ENCODE measurements at regions not wholly inside any gene's neighbourhood (a gene's known extent, or its start where the extent isn't known, plus 50 kb on each side); places are given as distances from the start of the nearest gene placed in this dataset.

DNA sequence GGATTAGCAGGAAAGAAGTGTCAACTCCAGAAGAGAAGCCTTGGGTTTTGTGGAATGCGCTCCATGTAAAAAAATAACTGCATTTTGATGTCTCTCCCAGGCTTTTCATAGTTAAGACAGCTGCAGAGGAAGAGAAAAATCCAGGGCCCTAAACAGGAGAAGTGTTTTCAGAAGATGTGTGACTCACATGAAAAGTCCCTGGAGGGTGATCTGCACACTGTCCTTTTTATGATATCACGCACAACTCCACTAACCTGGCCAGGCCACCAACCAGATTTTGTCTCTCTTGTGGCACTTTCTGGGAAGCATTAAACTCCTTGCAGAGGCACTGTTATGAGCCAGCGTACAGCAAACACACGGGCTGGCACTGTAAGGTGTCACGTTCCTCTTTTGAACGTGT is 267.3 kb downstream of the FGF9 start:
- DNase-seq (ENCODE audit: low spot score) (no peak), ATAC-seq (no peak)
- Histone ChIP-seq H3F3A (replicated peaks; ENCODE audit: low read depth) (no peaks in the 10 kb centered on the region), H3K9me2 (ENCODE audit: insufficient read depth) (peaks cover 27% of the 10 kb centered on the region), H3K4me1 (ENCODE audit: insufficient read depth) (no peaks in the 10 kb centered on the region), H3K4me3 (no peak overlapping the region), H3K27ac (ENCODE audit: low read depth) (no peak overlapping the region), H3K27me3 (ENCODE audit: insufficient read depth) (no peaks in the 10 kb centered on the region), H3K79me2 (replicated peaks; ENCODE audit: insufficient read depth) (no peaks in the 10 kb centered on the region), H3K4me2 (no peak overlapping the region), H3K36me3 (ENCODE audit: insufficient read depth) (no peaks in the 10 kb centered on the region), H4K20me1 (replicated peaks; ENCODE audit: insufficient read depth) (no peaks in the 10 kb centered on the region), H2AFZ (no peak overlapping the region)
- H3K36me3 Mint-ChIP-seq (ENCODE audit: low read depth) = peaks cover 3% of the 10 kb centered on the region; the same call in 2 of the 3 replicates
- no peak overlapping the region for H3K4me3 Mint-ChIP-seq
- peaks cover 12% of the 10 kb centered on the region for H3K9me3 Mint-ChIP-seq
- H3K27me3 Mint-ChIP-seq (ENCODE audit: insufficient read depth, low read depth, poor library complexity) = no peaks in the 10 kb centered on the region
- H3K27ac Mint-ChIP-seq = no peak overlapping the region
- H3K4me1 Mint-ChIP-seq = no peaks in the 10 kb centered on the region
- TF ChIP-seq, protein P1, sequence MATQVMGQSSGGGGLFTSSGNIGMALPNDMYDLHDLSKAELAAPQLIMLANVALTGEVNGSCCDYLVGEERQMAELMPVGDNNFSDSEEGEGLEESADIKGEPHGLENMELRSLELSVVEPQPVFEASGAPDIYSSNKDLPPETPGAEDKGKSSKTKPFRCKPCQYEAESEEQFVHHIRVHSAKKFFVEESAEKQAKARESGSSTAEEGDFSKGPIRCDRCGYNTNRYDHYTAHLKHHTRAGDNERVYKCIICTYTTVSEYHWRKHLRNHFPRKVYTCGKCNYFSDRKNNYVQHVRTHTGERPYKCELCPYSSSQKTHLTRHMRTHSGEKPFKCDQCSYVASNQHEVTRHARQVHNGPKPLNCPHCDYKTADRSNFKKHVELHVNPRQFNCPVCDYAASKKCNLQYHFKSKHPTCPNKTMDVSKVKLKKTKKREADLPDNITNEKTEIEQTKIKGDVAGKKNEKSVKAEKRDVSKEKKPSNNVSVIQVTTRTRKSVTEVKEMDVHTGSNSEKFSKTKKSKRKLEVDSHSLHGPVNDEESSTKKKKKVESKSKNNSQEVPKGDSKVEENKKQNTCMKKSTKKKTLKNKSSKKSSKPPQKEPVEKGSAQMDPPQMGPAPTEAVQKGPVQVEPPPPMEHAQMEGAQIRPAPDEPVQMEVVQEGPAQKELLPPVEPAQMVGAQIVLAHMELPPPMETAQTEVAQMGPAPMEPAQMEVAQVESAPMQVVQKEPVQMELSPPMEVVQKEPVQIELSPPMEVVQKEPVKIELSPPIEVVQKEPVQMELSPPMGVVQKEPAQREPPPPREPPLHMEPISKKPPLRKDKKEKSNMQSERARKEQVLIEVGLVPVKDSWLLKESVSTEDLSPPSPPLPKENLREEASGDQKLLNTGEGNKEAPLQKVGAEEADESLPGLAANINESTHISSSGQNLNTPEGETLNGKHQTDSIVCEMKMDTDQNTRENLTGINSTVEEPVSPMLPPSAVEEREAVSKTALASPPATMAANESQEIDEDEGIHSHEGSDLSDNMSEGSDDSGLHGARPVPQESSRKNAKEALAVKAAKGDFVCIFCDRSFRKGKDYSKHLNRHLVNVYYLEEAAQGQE (IDR thresholded peaks at IDR 0.05; ENCODE audit: unreplicated experiment) = no peak
- TF ChIP-seq NANOG (IDR thresholded peaks at IDR 0.05; ENCODE audit: borderline replicate concordance) (no peak), EZH2 (IDR thresholded peaks at IDR 0.05; ENCODE audit: low read depth, unreplicated experiment) (no peak), STAT1 (IDR thresholded peaks at IDR 0.05; ENCODE audit: unreplicated experiment) (no peak)

DNA sequence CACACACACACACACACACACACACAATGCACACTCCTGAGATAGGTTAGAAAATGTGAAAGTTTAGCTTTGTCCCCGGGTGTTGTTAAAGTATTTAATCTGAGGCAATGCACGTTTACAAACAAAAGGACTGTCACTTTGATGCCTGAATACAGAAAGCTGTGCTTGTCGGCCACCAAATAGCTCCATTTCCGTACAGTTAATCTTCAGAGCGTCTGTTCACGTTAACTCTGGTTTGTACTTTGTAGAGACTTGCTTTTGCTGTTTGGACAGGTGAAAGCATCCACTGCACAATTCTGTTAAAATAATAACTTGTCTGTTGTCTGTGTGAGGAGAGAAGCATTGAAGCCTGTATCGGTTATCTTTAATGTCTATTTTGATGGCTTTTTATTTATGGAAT is 267.8 kb downstream of the FGF9 start:
- no peak for ATAC-seq
- Histone ChIP-seq H3K4me3 (no peak overlapping the region), H3K79me2 (replicated peaks; ENCODE audit: insufficient read depth) (no peaks in the 10 kb centered on the region), H3K4me2 (no peak overlapping the region), H3F3A (replicated peaks; ENCODE audit: low read depth) (no peaks in the 10 kb centered on the region), H4K20me1 (replicated peaks; ENCODE audit: insufficient read depth) (no peaks in the 10 kb centered on the region), H2AFZ (no peak overlapping the region), H3K4me1 (ENCODE audit: insufficient read depth) (no peaks in the 10 kb centered on the region), H3K9me2 (ENCODE audit: insufficient read depth) (peaks cover 26% of the 10 kb centered on the region), H3K27me3 (ENCODE audit: insufficient read depth) (no peaks in the 10 kb centered on the region), H3K36me3 (ENCODE audit: insufficient read depth) (no peaks in the 10 kb centered on the region), H3K27ac (ENCODE audit: low read depth) (no peak overlapping the region)
- no peaks in the 10 kb centered on the region for H3K27me3 Mint-ChIP-seq (ENCODE audit: insufficient read depth, low read depth, poor library complexity)
- H3K4me3 Mint-ChIP-seq = no peak overlapping the region
- H3K9me3 Mint-ChIP-seq = peaks cover 16% of the 10 kb centered on the region
- no peaks in the 10 kb centered on the region for H3K4me1 Mint-ChIP-seq
- no peak overlapping the region for H3K27ac Mint-ChIP-seq
- H3K36me3 Mint-ChIP-seq (ENCODE audit: low read depth) = peaks cover 8% of the 10 kb centered on the region; the same call in 2 of the 3 replicates
- no peak for DNase-seq (ENCODE audit: low spot score)
- TF ChIP-seq NANOG (IDR thresholded peaks at IDR 0.05; ENCODE audit: borderline replicate concordance) (no peak), ZNF114 (CRISPR knock-in tag; IDR thresholded peaks at IDR 0.05) (no peak), CREB1 (CRISPR knock-in tag; IDR thresholded peaks at IDR 0.05; ENCODE audit: low read depth) (no peak), POLR2AphosphoS5 (IDR thresholded peaks at IDR 0.05; ENCODE audit: low read depth) (no peak)
- TF ChIP-seq, protein P2, sequence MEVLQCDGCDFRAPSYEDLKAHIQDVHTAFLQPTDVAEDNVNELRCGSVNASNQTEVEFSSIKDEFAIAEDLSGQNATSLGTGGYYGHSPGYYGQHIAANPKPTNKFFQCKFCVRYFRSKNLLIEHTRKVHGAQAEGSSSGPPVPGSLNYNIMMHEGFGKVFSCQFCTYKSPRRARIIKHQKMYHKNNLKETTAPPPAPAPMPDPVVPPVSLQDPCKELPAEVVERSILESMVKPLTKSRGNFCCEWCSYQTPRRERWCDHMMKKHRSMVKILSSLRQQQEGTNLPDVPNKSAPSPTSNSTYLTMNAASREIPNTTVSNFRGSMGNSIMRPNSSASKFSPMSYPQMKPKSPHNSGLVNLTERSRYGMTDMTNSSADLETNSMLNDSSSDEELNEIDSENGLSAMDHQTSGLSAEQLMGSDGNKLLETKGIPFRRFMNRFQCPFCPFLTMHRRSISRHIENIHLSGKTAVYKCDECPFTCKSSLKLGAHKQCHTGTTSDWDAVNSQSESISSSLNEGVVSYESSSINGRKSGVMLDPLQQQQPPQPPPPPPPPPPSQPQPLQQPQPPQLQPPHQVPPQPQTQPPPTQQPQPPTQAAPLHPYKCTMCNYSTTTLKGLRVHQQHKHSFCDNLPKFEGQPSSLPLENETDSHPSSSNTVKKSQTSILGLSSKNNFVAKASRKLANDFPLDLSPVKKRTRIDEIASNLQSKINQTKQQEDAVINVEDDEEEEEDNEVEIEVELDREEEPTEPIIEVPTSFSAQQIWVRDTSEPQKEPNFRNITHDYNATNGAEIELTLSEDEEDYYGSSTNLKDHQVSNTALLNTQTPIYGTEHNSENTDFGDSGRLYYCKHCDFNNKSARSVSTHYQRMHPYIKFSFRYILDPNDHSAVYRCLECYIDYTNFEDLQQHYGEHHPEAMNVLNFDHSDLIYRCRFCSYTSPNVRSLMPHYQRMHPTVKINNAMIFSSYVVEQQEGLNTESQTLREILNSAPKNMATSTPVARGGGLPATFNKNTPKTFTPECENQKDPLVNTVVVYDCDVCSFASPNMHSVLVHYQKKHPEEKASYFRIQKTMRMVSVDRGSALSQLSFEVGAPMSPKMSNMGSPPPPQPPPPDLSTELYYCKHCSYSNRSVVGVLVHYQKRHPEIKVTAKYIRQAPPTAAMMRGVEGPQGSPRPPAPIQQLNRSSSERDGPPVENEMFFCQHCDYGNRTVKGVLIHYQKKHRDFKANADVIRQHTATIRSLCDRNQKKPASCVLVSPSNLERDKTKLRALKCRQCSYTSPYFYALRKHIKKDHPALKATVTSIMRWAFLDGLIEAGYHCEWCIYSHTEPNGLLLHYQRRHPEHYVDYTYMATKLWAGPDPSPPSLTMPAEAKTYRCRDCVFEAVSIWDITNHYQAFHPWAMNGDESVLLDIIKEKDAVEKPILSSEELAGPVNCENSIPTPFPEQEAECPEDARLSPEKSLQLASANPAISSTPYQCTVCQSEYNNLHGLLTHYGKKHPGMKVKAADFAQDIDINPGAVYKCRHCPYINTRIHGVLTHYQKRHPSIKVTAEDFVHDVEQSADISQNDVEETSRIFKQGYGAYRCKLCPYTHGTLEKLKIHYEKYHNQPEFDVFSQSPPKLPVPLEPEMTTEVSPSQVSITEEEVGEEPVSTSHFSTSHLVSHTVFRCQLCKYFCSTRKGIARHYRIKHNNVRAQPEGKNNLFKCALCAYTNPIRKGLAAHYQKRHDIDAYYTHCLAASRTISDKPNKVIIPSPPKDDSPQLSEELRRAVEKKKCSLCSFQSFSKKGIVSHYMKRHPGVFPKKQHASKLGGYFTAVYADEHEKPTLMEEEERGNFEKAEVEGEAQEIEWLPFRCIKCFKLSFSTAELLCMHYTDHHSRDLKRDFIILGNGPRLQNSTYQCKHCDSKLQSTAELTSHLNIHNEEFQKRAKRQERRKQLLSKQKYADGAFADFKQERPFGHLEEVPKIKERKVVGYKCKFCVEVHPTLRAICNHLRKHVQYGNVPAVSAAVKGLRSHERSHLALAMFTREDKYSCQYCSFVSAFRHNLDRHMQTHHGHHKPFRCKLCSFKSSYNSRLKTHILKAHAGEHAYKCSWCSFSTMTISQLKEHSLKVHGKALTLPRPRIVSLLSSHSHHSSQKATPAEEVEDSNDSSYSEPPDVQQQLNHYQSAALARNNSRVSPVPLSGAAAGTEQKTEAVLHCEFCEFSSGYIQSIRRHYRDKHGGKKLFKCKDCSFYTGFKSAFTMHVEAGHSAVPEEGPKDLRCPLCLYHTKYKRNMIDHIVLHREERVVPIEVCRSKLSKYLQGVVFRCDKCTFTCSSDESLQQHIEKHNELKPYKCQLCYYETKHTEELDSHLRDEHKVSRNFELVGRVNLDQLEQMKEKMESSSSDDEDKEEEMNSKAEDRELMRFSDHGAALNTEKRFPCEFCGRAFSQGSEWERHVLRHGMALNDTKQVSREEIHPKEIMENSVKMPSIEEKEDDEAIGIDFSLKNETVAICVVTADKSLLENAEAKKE (CRISPR knock-in tag; IDR thresholded peaks at IDR 0.05) = no peak
- TF ChIP-seq, protein P1 (IDR thresholded peaks at IDR 0.05; ENCODE audit: unreplicated experiment) = no peak

All from GM23338 (cell line).